Keratinocyte (primary cell): ENCODE measurements at regions not wholly inside any gene's neighbourhood (a gene's known extent, or its start where the extent isn't known, plus 50 kb on each side); places are given as distances from the start of the nearest gene placed in this dataset.

ENCODE experiments used
- EZH2 ChIP-seq: IDR thresholded peaks from one replicate; pipeline ENCODE4 v1.6.1; 2012; ENCODE audit warnings: inconsistent platforms, mild to moderate bottlenecking, low read length, moderate library complexity
- TF ChIP-seq, protein P1 (sequence below), 3 experiments: IDR thresholded peaks in 1 of 3; conservative IDR thresholded peaks in 1 of 3; optimal IDR thresholded peaks in 1 of 3; 2 replicates in 2 of 3; 3 replicates in 1 of 3; pipeline versions ENCODE3 to v1.5.1; 2011; ENCODE audit warnings: low read length in 3 of 3, mild to moderate bottlenecking in 3 of 3, moderate library complexity in 2 of 3, control low read depth in 1 of 3, inconsistent platforms in 1 of 3; ENCODE audit not compliant: insufficient read depth in 2 of 3; ENCODE audit errors: extremely low read depth in 1 of 3

- TF ChIP-seq, protein P1, sequence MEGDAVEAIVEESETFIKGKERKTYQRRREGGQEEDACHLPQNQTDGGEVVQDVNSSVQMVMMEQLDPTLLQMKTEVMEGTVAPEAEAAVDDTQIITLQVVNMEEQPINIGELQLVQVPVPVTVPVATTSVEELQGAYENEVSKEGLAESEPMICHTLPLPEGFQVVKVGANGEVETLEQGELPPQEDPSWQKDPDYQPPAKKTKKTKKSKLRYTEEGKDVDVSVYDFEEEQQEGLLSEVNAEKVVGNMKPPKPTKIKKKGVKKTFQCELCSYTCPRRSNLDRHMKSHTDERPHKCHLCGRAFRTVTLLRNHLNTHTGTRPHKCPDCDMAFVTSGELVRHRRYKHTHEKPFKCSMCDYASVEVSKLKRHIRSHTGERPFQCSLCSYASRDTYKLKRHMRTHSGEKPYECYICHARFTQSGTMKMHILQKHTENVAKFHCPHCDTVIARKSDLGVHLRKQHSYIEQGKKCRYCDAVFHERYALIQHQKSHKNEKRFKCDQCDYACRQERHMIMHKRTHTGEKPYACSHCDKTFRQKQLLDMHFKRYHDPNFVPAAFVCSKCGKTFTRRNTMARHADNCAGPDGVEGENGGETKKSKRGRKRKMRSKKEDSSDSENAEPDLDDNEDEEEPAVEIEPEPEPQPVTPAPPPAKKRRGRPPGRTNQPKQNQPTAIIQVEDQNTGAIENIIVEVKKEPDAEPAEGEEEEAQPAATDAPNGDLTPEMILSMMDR (optimal IDR thresholded peaks at IDR 0.05 in 1 of 3, IDR thresholded peaks at IDR 0.05 in 1 of 3, conservative IDR thresholded peaks at IDR 0.05 in 1 of 3; ENCODE audit: extremely low read depth in 1 of 3, insufficient read depth in 2 of 3, low read length in 3 of 3), result no peak
- TF ChIP-seq EZH2, result no peak
Observed at GRCh38 chr5:88033191-88033590, 235.5 kb downstream of the TMEM161B start.
